Esophagus muscularis mucosa (tissue), 4 donors: ENCODE measurements at regions not wholly inside any gene's neighbourhood (a gene's known extent, or its start where the extent isn't known, plus 50 kb on each side); places are given as distances from the start of the nearest gene placed in this dataset.

Experiments used
- DNase-seq: peaks from one replicate; pipeline ENCODE4 v3.0.0-alpha.2; 2017; ENCODE audit errors: extremely low spot score
- H3K27ac ChIP-seq, 4 donors: fragments of 200-600 bp; sonication (generic); replicated peaks in 1 of 4; 1 replicate in 3 of 4; 2 replicates in 1 of 4; pipeline ENCODE4 v1.5.1; 2016 to 2019; ENCODE audit warnings: mild to moderate bottlenecking in 1 of 4
- H3K27me3 ChIP-seq, 4 donors: fragments of 200-600 bp; sonication (generic); one replicate each; pipeline versions ENCODE4 v1.5.1 to v1.6.0; 2016 to 2019
- H3K36me3 ChIP-seq, 4 donors: fragments of 200-600 bp; sonication (generic); one replicate each; pipeline ENCODE4 v1.5.1; 2016 to 2019
- H3K4me1 ChIP-seq, 4 donors: fragments of 200-600 bp; sonication (generic); one replicate each; pipeline ENCODE4 v1.5.1; 2016 to 2019
- H3K4me3 ChIP-seq, 4 donors: fragments of 200-600 bp; sonication (generic); 1 replicate in 2 of 4; 2 replicates in 2 of 4; pipeline ENCODE4 v1.5.1; 2016 to 2019; ENCODE audit warnings: mild to moderate bottlenecking in 4 of 4, moderate library complexity in 1 of 4
- H3K9me3 ChIP-seq, 4 donors: fragments of 200-600 bp; sonication (generic); 1 replicate in 3 of 4; 2 replicates in 1 of 4; pipeline ENCODE4 v1.5.1; 2016 to 2019
- EP300 ChIP-seq: sonication (generic); formaldehyde crosslinking; IDR thresholded peaks from one replicate; pipeline ENCODE4 v1.6.1; 2017; ENCODE audit warnings: antibody characterized with exemption
- POLR2A ChIP-seq: fragments of 450-650 bp; IDR thresholded peaks from one replicate; pipeline ENCODE4 v1.6.1; 2017; ENCODE audit warnings: antibody characterized with exemption, moderate library complexity, mild to moderate bottlenecking, low read depth
- POLR2AphosphoS5 ChIP-seq, 2 donors: sonication (generic); formaldehyde crosslinking; IDR thresholded peaks; one replicate each; pipeline ENCODE4 v1.6.1; 2017; ENCODE audit warnings: antibody characterized with exemption in 2 of 2
- WGBS: methylation state at CpG from one replicate; pipeline ENCODE4 v1.1.5; 2018; 5-methylcytosine and 5-hydroxymethylcytosine counted together
- intact Hi-C: fragments of 100-400 bp; cut with DNase I; formaldehyde crosslinking; loops from one replicate; pipeline ENCODE4 v1.15.1; 2023
- TF ChIP-seq, protein P1 (sequence below), 3 experiments: fragments of 200-600 bp in 2 of 3; fragments of 450-650 bp in 1 of 3; sonication (generic) in 2 of 3; IDR thresholded peaks; one replicate each; pipeline ENCODE4 v1.5.1; 2017 to 2019; ENCODE audit warnings: antibody characterized with exemption in 3 of 3, mild to moderate bottlenecking in 2 of 3, moderate library complexity in 1 of 3

DNA sequence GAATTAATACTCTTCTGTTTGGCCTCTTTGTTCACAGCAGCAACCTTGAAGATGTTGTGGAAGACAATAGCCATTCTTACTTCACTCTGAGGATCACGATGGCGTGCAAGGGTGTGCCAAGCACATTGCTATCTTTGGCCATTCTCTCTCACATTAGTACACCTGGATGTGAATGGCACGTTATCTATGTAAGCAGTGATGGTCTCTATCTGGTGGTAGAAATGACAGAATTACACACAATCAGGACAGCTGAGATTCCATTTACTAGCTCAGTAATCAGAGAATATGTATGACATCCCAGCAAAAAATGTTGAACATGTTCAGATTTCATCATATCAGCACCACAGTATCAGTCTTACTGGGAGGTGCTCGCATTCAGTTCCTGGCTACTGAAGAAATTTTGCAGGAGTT lies 116.2 kb downstream of the LCA5 start:
- WGBS: 85% methylated on average over 4 of the region's 4 CpGs
- no peaks in the 10 kb centered on the region for H3K9me3 ChIP-seq

DNA sequence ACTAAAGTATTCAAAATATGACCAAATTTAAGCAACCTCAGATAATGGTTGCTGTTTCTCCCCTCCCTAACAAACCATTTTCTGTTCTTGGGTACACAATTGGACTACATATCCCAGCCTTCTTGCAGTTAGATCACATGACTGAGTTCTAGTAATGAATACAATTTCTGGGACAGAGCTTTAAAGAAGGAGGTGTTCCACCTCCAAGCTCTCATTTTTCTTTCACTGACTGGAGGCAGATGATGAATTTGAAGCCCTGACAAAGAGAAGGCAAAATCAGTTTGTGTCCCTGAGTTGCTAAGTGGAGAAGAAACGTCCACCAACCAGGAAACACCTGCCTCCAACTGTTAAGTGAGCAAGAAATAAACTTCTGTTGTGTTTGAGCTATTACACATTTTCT lies 117.2 kb downstream of the LCA5 start:
- Histone ChIP-seq H3K27ac (no peak overlapping the region), H3K4me3 (no peak overlapping the region), H3K9me3 (no peaks in the 10 kb centered on the region), H3K4me1 (peaks cover 3 to 16% (median 11%) of the 10 kb centered on the region in 4 donors), H3K36me3 (no peaks in the 10 kb centered on the region), H3K27me3 (no peaks in the 10 kb centered on the region)
- intact Hi-C loops: no loop called here
- WGBS: 43% methylated on average over 1 of the region's 1 CpG
- DNase-seq: no peak
- TF ChIP-seq POLR2A (no peak), POLR2AphosphoS5 (IDR thresholded peaks at IDR 0.05) (no peak), EP300 (no peak)
- TF ChIP-seq, protein P1, sequence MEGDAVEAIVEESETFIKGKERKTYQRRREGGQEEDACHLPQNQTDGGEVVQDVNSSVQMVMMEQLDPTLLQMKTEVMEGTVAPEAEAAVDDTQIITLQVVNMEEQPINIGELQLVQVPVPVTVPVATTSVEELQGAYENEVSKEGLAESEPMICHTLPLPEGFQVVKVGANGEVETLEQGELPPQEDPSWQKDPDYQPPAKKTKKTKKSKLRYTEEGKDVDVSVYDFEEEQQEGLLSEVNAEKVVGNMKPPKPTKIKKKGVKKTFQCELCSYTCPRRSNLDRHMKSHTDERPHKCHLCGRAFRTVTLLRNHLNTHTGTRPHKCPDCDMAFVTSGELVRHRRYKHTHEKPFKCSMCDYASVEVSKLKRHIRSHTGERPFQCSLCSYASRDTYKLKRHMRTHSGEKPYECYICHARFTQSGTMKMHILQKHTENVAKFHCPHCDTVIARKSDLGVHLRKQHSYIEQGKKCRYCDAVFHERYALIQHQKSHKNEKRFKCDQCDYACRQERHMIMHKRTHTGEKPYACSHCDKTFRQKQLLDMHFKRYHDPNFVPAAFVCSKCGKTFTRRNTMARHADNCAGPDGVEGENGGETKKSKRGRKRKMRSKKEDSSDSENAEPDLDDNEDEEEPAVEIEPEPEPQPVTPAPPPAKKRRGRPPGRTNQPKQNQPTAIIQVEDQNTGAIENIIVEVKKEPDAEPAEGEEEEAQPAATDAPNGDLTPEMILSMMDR (IDR thresholded peaks at IDR 0.05): no peak

More for the DNA sequence above, 116.2 kb downstream of the LCA5 start:
- Histone ChIP-seq H3K27me3 (no peaks in the 10 kb centered on the region), H3K4me1 (peaks cover 3 to 16% (median 11%) of the 10 kb centered on the region in 4 donors), H3K36me3 (no peaks in the 10 kb centered on the region), H3K4me3 (no peak overlapping the region), H3K27ac (no peak overlapping the region)
- intact Hi-C loops: no loop called here
- TF ChIP-seq, protein P1 (IDR thresholded peaks at IDR 0.05): no peak
- TF ChIP-seq POLR2A (no peak), POLR2AphosphoS5 (IDR thresholded peaks at IDR 0.05) (no peak), EP300 (no peak)
- DNase-seq: no peak

DNA sequence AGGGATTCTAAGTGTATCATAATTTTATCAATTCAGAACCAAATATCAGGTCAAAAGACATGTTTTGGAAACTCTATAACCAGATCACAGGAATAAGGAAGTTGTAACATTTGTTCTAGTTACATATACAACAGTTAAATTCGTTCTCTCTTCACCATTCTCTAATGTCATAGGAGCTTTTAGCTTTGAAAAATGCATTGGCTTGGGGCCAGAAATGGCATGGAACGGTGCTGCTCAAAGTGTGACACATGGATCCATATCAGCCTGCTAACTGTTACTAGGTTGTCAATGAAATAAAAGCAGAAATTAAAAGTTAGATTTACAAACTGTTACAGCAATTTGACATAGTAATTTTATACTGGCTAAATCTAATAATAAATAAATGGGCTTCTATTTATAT lies 120.3 kb downstream of the LCA5 start:
- Histone ChIP-seq H3K9me3 (no peaks in the 10 kb centered on the region), H3K36me3 (no peaks in the 10 kb centered on the region), H3K4me1 (peaks cover 1 to 12% (median 6%) of the 10 kb centered on the region in 4 donors), H3K27me3 (no peaks in the 10 kb centered on the region), H3K4me3 (no peak overlapping the region), H3K27ac (no peak overlapping the region)
- 42% methylated on average over 2 of the region's 2 CpGs for WGBS
- intact Hi-C loops: no loop called here
- no peak for TF ChIP-seq EP300
- DNase-seq: no peak

DNA sequence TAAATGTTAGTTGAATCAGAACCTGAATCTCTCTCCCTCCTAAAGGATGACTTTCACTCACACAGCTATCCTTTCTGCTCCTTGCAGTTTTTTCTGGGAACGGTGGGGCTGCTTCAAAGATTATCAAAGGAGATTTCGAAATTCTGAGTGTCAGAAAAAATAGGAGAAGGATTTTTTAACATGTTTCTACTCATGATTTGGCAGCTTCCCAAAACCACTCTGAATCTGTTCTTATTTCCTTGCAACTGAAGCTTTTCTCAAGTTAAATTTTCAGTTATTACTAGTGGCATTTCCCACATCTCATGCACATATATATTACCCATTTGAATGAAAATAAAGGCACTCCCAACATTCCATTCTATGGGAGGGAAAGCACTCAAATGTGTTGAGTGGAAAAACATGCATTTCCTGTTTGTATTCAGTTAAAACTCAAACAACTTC lies 123.6 kb downstream of the LCA5 start:
- Histone ChIP-seq H3K27ac (no peak overlapping the region), H3K9me3 (no peaks in the 10 kb centered on the region), H3K36me3 (no peaks in the 10 kb centered on the region), H3K4me3 (no peak overlapping the region), H3K4me1 (no peaks in the 10 kb centered on the region), H3K27me3 (no peaks in the 10 kb centered on the region)
- no peak for TF ChIP-seq EP300
- TF ChIP-seq POLR2A: no peak
- intact Hi-C loops: no loop called here
- DNase-seq: no peak
- WGBS: 21% methylated on average over 2 of the region's 2 CpGs

DNA sequence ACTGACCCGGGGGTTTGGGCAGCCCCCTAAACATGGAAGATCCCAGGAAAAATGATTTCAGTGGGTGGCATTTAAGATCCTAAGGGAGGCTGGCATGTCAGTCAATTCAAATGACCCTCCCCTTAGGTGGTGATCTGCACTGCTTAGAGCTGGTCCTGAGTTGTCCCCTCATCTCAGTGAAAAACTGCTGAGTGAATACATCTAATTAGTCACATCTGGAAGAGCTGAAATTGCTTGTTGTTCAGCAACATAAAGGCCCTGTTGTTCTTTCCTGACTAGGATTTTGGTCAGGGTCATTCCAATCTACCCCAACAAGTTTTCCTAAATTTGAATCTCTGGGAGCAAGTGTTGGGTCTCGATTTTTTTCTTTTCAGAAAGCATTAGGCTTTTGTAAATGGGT lies 126.4 kb downstream of the LCA5 start:
- DNase-seq: no peak
- no peaks in the 10 kb centered on the region for H3K27me3 ChIP-seq
- no peaks in the 10 kb centered on the region for H3K9me3 ChIP-seq
- no peak for TF ChIP-seq POLR2AphosphoS5 (IDR thresholded peaks at IDR 0.05)
- TF ChIP-seq POLR2A: no peak
- no peak for TF ChIP-seq EP300
- TF ChIP-seq, protein P1 (IDR thresholded peaks at IDR 0.05): no peak
- intact Hi-C loops: no loop called here
- H3K4me3 ChIP-seq: no peak overlapping the region
- H3K27ac ChIP-seq: no peak overlapping the region
- H3K36me3 ChIP-seq: no peaks in the 10 kb centered on the region
- WGBS: 77% methylated on average over 2 of the region's 2 CpGs
- no peaks in the 10 kb centered on the region for H3K4me1 ChIP-seq

DNA sequence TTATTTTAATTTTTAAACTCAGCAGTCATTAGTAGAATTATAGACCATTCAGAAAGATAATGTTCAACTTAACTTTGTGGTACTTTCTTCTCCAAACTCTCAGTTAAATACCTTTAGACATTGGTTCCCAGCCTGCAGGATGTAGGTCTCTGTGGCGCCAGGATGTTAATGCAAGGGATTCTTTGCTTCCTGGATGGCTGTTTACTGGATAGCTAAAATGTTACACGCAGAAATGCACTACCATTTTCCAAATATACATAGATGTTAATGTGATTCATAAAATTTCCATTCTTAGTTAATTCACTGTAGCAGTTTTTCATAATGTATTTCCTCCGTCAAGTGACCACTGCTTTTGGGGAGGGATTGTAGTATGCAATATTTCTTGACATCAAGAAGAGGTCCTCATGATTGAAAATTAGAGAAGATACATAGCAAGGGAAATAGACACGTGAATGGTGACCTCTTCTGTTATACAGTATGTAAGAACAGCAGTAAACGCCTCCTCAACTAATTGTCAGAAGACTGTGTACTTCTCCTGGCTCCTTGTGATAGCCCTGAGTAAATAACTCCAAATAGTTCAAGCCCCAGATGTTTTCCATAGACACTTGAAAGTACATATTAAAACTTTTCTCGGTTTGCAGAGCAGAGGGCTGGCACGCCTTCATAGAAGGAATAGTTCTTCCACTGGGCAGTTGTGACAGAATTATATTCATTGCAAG lies 128.8 kb downstream of the LCA5 start:
- no peak overlapping the region for H3K27ac ChIP-seq
- H3K36me3 ChIP-seq: no peaks in the 10 kb centered on the region
- no peak overlapping the region for H3K4me3 ChIP-seq
- TF ChIP-seq EP300 (no peak), POLR2A (no peak), POLR2AphosphoS5 (IDR thresholded peaks at IDR 0.05) (no peak)
- TF ChIP-seq, protein P1 (IDR thresholded peaks at IDR 0.05): no peak
- no peaks in the 10 kb centered on the region for H3K9me3 ChIP-seq
- intact Hi-C loops: no loop called here
- H3K4me1 ChIP-seq: no peaks in the 10 kb centered on the region
- H3K27me3 ChIP-seq: no peaks in the 10 kb centered on the region
- DNase-seq: no peak
- WGBS: 80% methylated on average over 7 of the region's 7 CpGs
